CD4-positive, alpha-beta T cell treated with Interleukin-21 for 1 hour (primary cell): ENCODE measurements at regions not wholly inside any gene's neighbourhood (a gene's known extent, or its start where the extent isn't known, plus 50 kb on each side); places are given as distances from the start of the nearest gene placed in this dataset.
"Not testable (repeated sequence)": the region's sequence is repeated elsewhere in the genome, so short reads cannot be mapped to it uniquely, and the experiment has no call there.

Experiments used
- DNase-seq: peaks from one replicate; pipeline ENCODE4 v3.0.0-alpha.2; 2020

- DNase-seq: no peak
Measured at GRCh38 chr7:67854221-67855178, 857.9 kb downstream of the TYW1 start.

GRCh38 chr7:67855322-67855721 is 858.7 kb downstream of the TYW1 start:
- no peak for DNase-seq

GRCh38 chr7:67856046-67856445 is 859.4 kb downstream of the TYW1 start:
- no peak for DNase-seq

GRCh38 chr7:67857698-67858097 is 861.1 kb downstream of the TYW1 start:
- DNase-seq: no peak

- DNase-seq: no peak
Measured at GRCh38 chr7:67858931-67859330, 862.3 kb downstream of the TYW1 start.

GRCh38 chr7:67863911-67864310 is 867.3 kb downstream of the TYW1 start:
- no peak for DNase-seq

GRCh38 chr7:67866054-67866453 is 869.4 kb downstream of the TYW1 start:
- DNase-seq: no peak

GRCh38 chr7:67866812-67867211 is 870.2 kb downstream of the TYW1 start:
- no peak for DNase-seq

GRCh38 chr7:67870396-67870795 is 873.8 kb downstream of the TYW1 start:
- DNase-seq: no peak

- no peak for DNase-seq
Measured at GRCh38 chr7:67875558-67875957, 878.9 kb downstream of the TYW1 start.

GRCh38 chr7:67878808-67879207 is 882.2 kb downstream of the TYW1 start:
- DNase-seq: no peak

GRCh38 chr7:67882843-67883242 is 886.2 kb downstream of the TYW1 start:
- no peak for DNase-seq

- DNase-seq: no peak
Measured at GRCh38 chr7:67890316-67890715, 893.7 kb downstream of the TYW1 start.

- no peak for DNase-seq
Measured at GRCh38 chr7:67894746-67895145, 898.1 kb downstream of the TYW1 start.

- DNase-seq: no peak
Measured at GRCh38 chr7:67896721-67897120, 900.1 kb downstream of the TYW1 start.

GRCh38 chr7:67900456-67900855 is 903.8 kb downstream of the TYW1 start:
- DNase-seq: no peak

GRCh38 chr7:67901808-67902480 is 905.3 kb downstream of the TYW1 start:
- no peak for DNase-seq

- DNase-seq: no peak
Measured at GRCh38 chr7:67907792-67908191, 911.2 kb downstream of the TYW1 start.

- DNase-seq: no peak
Measured at GRCh38 chr7:67912437-67912836, 915.8 kb downstream of the TYW1 start.

- DNase-seq: no peak
Measured at GRCh38 chr7:67913604-67914003, 917.0 kb downstream of the TYW1 start.

- DNase-seq: not testable (repeated sequence)
Measured at GRCh38 chr7:67916111-67916510, 919.5 kb downstream of the TYW1 start.

- no peak for DNase-seq
Measured at GRCh38 chr7:67916571-67917436, 920.2 kb downstream of the TYW1 start.

GRCh38 chr7:67917437-67917755 is 920.8 kb downstream of the TYW1 start:
- DNase-seq: no peak
